ENCODE measurements at regions not wholly inside any gene's neighbourhood (a gene's known extent, or its start where the extent isn't known, plus 50 kb on each side); places are given as distances from the start of the nearest gene placed in this dataset.
A peak's percentile ranks its signal among the peaks of the same experiment; 100 is the strongest.

DNA sequence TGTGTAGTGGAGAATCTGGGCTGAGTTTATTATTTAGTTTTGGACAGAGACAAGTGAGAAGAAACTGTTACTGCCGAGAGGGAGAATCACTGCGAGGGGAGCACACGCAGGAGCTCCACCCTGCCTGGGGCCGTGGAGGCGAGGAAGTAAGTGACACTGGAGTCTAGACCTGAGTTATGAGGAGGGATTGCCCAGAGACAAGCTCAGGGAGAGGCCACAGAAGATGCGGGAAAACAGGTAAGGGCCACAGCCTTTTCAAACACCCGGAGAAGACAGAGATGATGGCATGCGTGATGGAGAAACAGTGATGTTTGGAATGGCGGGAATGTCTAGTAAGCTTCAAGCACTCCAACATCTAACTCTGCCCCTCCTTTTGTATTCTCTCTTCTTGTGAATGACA lies 84.1 kb downstream of the TNFSF11 start:
- DNase-seq (ENCODE audit: low read depth): no peak

DNA sequence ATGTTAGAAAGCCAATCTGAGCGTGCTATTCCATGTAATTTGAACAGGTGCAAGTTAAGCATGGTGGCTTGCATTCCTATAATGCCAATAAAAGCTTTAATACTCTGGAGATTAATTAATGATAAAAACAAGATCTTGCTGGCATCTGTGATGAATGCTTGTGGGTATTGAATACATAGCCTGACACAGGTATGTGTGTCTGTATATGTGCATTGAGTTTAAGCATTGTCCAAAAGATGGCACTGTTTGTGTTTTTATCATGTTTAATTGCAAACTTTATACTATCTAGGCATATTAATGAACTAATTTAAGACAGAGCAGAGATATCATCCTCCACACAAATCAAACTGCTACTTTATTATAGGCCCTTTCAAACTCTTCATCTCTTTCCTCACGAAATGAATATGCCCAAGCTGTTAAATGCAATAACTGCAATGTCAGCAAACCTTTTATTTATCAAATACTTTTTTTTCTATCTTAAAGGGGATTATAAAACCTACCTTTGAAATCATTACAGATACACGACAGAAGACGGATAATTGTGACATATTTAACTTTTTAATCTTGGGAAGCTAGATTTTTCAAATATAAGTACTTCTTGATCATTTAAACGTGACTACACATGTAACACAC lies 86.5 kb downstream of the TNFSF11 start:
- DNase-seq (ENCODE audit: low read depth): peak; percentile 28

DNA sequence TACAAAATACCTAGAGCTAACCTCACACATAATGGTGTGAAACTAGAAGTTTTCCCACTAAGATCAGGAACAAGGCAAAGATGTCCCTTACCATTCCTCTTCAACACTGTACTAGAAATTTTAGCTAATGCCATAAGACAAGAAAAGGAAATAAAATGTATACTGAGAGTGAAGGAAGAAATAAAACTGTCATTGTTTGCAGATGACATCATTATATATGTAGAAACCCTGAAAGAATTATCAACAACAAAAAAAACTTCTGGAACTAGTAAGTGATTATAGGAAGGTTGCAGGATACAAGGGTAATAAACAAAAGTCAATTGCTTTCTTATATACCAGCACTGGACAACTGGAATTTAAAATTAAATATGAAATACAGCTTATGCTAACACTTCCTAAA lies 93.7 kb downstream of the TNFSF11 start:
- DNase-seq (ENCODE audit: low read depth): no peak

DNA sequence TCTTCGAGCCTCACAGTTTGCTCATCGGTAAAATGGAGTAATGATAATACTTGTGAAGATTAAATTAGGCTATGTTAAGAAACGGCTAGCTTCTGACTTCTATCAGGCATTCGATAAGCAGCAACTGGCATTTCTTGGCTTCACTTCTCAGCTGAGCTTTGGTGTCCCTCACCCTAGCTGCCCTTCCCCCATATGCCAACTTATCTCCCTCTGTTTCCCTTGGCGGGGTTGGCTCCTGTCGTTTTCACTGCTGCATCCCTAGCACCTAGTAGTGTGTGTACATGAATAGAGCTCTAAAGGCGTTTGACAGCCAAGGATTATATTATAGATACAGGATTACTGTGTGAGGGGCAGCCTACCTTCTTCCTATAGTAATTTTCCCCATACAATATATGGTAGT lies 97.5 kb downstream of the TNFSF11 start:
- no peak for DNase-seq (ENCODE audit: low read depth)

DNA sequence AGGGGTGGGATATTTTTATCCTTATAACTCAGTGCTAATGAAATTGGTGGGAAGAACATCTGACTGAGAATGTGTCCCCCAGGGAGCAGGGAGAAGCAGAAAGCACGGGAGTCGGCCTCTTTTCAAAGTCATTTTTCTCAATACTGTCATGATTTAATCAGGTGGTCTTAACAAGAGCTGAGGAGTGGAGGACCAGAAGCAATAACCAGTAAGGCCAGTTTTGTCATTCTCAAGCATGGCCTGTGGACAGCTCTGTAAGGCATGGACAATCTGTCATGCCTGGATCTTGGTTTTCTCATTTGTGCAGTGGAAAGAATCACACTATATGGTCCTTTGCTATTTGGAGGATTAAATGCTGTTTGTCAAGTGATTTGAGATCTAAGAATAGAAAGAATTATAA lies 99.7 kb downstream of the TNFSF11 start:
- DNase-seq (ENCODE audit: low read depth): no peak

DNA sequence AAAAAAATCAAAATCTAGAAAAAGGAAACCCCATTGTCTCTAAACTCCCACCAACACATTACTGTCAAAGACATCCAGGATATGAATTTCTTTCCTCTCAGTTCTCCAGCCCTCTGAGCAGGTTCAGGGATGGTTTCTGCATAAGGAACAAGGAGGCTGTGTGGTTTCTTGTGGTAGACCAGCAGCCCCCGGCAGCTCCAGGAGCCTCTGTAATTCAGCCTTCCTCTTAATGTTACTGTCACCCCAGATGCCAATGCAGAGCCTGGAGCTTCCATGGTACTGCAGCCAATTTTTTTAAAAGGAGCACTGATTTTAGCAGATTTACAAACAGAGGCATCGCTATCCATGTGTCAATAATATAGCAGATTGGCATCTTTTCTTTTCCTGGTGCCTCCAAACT lies 100.6 kb upstream of the FAM216B start:
- no peak for DNase-seq (ENCODE audit: low read depth)

DNA sequence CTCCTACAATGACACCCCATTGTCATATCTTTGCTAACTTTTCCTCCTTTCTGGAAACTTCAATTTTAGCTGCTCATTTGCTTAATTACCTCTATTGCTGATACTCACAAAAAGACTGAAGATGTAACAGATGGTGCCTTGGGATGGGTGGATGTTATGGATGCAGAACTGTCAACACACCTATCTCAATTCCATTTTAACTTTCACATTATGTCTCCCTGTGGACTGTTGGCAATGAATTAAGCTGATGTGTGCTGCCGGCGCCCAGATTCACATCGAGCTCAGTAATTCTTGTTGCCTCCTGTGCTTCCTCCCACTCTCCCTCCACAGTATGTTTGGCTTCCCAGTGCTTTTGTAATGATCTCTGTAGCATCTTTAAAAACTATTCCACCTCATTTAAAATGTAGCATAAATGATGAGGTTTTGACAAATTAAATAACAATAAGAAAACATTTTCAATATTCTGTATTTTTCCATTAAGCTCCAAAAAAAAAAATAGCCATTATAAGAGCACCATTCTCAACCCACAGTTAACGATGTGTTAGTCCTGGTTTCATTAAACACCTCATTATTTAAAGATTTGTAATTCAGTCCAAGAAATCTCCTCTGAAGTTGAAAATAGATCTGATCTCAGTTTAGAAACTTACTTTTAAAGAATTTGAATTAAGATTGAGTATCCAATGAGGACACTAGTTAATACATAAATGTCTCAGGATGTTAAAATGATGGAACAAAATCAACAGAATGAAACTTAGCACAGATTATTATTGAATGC lies 99.9 kb upstream of the FAM216B start:
- DNase-seq (ENCODE audit: low read depth): no peak

DNA sequence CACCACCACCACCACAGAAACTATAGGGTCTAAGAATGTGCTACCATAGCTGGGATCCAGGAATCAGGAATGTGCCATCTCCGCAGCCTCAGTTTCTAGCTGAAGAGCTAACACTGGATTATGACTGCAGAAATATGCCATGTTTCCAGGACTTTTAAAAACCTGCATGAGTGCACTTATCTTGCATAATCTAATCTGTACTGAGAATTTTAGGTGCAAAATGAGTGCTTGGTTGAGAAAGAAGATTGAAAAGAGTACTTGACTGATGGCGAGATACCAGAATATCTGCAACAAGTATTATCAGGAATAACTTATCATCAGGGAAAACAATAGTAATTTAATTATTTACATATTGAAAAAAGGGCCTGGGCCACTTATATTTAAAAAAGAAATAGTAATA lies 97.2 kb upstream of the FAM216B start:
- no peak for DNase-seq (ENCODE audit: low read depth)

DNA sequence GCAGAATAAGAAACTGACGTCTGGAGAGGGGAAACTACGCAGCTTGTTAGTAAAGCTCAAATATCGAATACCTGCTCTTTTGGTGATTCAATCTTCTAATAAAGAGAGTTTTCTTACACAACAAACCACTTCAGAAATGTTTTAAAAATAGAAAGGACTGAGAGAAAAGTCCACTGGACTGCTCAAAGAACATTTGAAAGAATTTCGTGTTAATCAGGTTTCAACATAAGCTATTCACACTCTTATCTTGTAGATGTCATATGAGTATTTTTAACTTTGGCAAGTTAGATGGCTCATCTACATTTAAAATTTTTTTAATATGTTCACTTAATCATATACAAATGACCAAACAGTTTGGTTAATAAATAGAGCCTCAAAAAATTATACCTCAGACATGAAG lies 95.6 kb upstream of the FAM216B start:
- no peak for DNase-seq (ENCODE audit: low read depth)

DNA sequence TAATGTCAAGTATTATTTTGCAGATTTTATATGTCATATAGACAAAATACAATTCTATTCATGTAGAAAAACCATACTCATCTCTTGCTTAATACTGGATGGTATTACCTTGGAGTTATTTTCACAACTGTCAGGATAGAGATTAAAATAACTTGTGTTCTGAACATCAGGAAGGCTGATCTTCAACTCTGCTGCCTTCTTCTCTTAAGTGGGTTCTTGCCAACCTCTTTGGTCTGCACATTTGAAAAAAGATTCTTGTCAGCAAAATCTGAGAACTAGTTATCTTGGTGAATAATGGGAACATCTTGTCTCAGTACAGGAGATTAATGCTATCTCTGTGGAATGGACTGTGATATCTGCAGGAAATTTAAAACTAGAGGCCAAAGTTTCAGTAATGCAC lies 95.2 kb upstream of the FAM216B start:
- DNase-seq (ENCODE audit: low read depth): peak; percentile 27

DNA sequence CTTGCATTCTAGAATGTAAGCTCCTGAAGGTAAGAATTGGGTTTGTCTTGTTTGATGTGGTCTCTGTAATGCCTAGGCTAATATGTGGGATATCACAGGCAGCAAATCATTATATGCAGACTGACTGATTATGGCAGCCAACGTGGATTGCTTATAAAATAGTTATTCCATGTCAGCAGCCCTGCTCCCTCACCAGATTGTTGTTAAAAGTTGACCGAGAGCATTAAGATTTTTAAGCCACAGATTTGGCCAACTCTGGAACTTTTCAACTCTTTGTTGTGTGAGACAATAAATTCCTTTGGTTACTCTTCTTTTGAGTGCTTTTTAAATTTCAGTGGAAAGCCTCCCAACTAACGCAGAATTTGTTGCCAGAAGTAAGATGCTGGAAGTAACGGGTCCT lies 92.6 kb upstream of the FAM216B start:
- no peak for DNase-seq (ENCODE audit: low read depth)

DNA sequence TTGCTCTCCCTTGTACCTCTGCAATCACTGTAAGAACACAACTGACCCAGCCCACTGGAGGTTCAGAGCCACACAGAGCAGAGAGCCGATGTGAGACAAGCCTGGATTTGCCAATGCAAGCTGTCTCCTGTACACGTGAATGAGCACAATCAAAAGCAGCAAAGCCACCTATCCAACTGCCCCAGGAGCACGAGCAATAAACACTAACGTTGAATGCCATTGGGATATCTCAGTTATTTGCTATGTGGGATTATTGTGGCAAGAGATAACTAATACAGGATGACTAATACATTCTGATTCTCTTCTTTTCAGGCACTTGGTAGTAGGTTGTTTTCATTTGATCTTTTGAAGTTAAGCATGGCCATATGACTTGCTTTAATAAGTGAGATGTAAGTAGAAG lies 85.2 kb upstream of the FAM216B start:
- DNase-seq (ENCODE audit: low read depth): peak; percentile 88

DNA sequence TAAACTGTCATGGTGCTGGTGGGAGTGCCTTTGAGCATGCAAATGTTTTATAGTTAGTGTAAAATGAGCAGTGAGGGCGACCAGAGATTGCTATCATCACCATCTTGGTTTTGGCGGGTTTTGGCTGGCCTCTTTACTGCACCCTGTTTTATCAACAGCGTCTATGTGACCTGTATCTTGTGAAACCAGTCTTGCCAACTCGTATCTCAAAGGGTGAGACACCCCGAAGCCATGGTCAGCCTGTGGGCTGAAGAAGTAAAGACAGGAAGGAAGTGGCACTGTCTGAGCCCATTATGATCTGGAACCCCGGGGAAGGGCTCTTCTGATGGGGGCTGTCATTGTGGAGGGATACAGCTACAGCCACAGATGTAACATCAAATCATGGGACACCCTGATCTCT lies 81.5 kb upstream of the FAM216B start:
- DNase-seq (ENCODE audit: low read depth): no peak

DNA sequence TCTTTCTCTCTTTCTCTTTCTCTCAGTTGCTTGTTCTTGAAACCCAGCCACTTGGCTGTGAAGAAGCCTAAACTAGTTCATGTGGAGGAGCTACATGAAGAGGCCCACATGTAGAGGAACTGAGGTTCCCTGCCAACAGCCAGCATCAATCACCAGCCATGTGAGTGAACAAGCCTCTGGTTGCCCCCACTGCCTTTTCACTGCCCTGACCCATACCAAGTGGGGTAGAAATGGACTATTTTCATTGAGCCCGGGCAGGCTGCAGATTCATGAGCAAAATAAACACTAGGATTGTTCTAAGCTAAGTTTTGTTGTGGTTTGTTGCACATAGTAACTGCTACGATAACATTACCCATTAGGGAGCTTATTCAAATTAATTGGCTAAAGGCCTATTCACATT lies 78.7 kb upstream of the FAM216B start:
- no peak for DNase-seq (ENCODE audit: low read depth)

DNA sequence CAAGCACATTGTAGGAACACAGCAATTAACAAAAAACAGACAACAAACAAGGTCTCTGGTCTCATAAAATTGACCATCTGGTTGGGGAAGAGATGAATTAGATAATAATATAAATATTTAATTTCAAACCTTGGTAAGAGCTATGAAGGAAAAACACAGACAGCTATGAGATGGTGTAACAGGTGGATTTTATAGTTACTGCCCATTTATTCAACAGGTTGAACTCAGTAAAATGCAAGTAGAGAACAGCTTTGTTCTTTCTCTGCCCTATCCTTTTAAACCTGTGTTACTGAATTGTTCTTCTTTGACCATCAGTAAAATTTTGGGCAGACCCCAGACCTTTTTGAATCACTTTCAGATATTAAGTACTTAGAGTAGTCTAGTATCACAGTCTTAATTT lies 77.6 kb upstream of the FAM216B start:
- no peak for DNase-seq (ENCODE audit: low read depth)

DNA sequence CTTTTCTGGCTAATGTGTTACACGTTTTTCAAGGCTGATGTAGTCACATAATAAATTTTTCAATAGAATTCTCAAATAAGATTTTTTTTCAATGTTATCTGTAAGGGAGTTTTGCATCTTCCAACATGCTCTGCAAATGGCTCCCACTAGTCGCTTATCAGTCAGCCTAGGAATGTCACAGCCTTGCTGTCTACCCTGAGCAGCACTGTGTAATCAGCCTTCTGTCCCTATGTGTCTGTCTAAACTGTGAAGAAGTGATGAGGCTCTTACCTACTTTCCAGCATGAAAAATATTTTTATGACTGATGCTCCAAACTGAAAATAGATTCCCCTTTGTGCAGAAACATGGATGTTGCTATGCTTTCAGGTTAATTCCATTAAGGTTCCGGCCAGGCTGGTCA lies 75.1 kb upstream of the FAM216B start:
- DNase-seq (ENCODE audit: low read depth): no peak

DNA sequence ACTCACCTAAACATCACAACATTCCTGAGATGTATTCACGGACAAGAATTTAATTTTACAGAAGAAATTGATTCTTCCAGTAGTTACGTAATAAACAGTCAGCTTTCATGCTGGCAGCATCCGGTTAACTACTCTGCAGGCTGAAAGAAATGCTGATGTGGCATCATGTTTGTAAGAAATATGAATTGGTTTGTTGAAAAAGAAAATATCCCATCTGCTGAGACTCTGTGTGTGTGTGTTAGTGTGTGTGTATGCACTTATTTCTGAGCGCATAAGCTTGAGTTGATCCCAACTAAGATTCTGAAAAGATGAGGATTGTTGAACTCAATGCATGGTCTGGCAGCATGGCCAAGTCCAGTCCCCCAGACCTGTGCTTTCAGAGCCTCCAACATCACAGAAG lies 74.3 kb upstream of the FAM216B start:
- DNase-seq (ENCODE audit: low read depth): peak; percentile 42

DNA sequence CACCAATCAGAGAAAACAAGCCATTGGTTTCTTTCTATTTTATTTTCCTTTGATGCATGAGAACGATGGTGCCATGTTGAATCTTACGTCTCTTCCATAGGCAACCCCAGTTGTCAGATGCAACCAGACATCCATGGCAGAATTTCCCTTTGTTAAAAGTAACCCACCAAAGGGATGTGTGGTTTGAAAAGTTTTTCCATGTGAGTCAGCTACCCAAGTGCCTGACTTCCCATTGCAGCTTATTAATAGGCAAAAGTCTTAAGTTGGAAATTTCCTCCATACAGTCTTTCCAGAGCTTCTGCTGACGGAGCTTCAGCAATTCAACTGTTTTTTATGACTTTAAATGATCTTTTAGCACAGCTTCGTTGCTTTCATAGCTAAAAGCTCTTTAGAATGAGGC lies 73.8 kb upstream of the FAM216B start:
- peak; percentile 72 for DNase-seq (ENCODE audit: low read depth)

DNA sequence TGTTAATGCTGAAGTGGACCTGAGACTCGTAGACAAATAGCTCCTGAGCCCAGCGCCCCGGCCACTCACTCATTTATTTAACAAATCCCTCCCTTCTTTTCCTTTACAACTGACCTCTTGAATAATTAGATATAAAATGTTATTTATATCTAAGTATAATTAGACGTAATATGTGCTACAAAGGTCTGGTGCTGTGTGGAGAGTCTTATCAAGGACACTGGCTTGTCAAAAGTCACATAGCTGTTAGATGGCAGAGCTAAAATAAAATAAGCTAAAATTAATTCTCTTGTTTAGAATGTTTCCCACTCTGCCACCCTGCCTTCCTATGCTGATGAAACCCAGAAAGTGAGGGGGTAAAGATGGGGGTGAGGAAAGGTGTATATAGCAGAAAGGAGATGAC lies 73.0 kb upstream of the FAM216B start:
- no peak for DNase-seq (ENCODE audit: low read depth)

DNA sequence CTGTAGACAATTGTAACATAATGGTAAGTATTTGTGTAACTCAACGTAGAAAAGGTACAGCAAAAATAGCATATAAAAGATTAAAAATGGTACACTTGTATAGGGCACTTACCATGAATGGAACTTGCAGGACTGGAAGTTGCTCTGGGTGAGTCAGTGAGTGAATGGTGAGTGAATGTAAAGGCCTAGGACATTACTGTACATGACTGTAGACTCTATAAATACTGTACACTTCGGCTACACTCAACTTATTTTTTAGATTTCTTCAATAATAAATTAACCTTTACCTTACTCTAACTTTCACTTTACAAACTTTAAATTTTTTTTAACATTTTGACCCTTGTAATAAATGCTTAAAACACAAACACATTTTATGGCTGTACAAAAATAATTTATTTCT lies 72.1 kb upstream of the FAM216B start:
- no peak for DNase-seq (ENCODE audit: low read depth)

DNA sequence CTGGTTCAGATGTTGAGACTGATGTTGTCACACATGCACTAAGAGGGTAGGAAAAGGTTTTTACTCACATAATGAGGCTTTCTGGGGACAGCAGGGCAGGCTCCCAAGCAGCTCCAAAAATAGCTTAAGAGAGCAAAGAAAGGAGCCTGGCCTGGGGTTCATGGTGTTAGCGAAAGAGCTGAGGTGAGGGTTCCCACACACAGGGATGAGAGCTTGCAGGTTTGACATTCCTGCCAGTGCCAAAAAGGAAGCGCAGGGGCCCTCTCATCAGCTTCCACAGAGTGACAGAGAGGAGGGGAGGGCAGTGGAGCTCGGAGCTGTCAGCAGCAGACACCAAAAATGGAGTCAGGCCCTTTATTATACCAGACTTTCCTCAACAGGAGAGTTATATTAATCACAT lies 65.5 kb upstream of the FAM216B start:
- DNase-seq (ENCODE audit: low read depth): no peak

DNA sequence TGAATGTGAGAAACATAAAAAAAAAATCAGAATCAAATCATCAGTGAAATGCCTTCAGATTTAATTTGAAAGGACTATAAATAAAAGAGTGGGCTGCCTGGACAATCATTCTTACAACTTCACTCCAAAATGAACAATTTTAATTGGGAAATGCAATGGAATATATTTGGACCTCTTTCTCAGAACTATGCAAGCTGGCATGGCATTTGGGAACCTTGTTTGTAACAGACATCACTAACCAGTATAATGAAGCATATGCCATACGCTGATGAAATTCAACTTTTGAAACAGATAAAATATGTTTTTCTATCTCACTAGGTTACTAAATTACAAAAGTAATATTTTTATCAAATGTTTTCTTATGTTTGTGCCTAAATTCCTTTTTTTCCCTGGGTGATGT lies 64.2 kb upstream of the FAM216B start:
- no peak for DNase-seq (ENCODE audit: low read depth)

DNA sequence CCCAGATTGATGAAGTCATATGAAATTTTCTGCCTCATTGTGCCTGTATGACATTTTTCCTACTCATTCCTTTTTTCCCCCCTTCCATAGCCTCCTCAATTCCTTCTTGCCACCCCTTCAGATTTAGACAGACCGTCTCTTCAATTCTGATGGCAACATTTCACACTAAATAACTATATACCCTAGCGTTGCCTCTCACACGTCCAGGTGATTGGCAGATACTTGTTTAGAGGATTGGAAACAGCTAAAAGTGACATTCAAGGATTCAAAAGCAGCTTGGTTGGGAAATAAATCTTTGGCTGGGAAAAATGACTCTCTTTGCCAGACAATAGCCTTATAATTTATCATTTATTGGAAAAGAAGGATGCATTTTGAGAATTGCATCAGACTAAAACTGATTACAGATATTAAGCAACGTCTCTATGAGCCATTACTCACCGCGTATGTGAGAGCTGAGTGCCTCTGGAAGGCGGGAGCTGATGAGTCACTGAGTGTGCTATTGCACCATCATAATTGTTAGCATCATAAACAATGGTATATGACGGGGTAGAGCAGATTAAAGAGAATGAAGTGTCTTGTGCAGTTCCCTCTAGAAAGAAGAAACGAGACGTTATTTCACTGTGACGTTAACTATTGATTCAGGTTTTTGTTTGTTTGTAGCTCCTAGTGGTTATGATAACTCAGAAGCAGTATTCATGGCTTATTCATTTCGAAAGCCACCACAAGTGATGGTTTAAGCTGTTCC lies 61.1 kb upstream of the FAM216B start:
- DNase-seq (ENCODE audit: low read depth): peak; percentile 99

DNA sequence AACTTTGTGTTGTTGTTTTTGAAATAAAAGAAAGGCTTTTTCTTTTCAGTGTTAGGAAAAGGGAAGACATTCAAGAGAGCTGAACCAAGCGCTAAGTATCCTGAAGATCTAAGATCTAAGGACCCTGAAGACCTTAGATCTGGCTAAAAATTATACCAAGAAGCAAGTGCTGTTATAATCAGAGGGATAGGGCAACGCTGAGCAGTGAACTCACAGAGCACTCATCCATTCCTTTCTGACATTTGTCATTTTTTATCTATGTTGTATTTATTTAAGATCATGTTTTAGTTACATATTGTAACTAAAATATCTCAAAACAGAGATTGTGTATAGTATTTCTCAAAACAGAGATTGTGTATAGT lies 60.5 kb upstream of the FAM216B start:
- no peak for DNase-seq (ENCODE audit: low read depth)

Data from iris pigment epithelial cell (primary cell).